ENCODE measurements at regions not wholly inside any gene's neighbourhood (a gene's known extent, or its start where the extent isn't known, plus 50 kb on each side); places are given as distances from the start of the nearest gene placed in this dataset.
"Not testable (repeated sequence)": the region's sequence is repeated elsewhere in the genome, so short reads cannot be mapped to it uniquely, and the experiment has no call there.

- Mint-ChIP-seq H3K9me3 (peaks cover 2 to 10% (median 8%) of the 10 kb centered on the region in 3 donors), H3K27ac (no peak overlapping the region), H3K4me1 (no peaks in the 10 kb centered on the region), H3K36me3 (no peaks in the 10 kb centered on the region), H3K27me3 (no peaks in the 10 kb centered on the region), H3K4me3 (no peak overlapping the region)
Measured at GRCh38 chr16:64364416-64364815, 757.4 kb downstream of the CDH11 start.

GRCh38 chr16:64364016-64364415, 757.8 kb downstream of the CDH11 start:
- no peaks in the 10 kb centered on the region for H3K27me3 Mint-ChIP-seq
- no peaks in the 10 kb centered on the region for H3K4me1 Mint-ChIP-seq
- no peak overlapping the region for H3K4me3 Mint-ChIP-seq
- peaks cover 2 to 10% (median 8%) of the 10 kb centered on the region in 3 donors for H3K9me3 Mint-ChIP-seq
- H3K27ac Mint-ChIP-seq: no peak overlapping the region
- H3K36me3 Mint-ChIP-seq: no peaks in the 10 kb centered on the region

- no peaks in the 10 kb centered on the region for H3K27me3 Mint-ChIP-seq
- H3K27ac Mint-ChIP-seq: no peak overlapping the region
- no peak overlapping the region for H3K4me3 Mint-ChIP-seq
- H3K9me3 Mint-ChIP-seq: peaks cover 3 to 10% (median 8%) of the 10 kb centered on the region in 3 donors
- no peaks in the 10 kb centered on the region for H3K4me1 Mint-ChIP-seq
- no peaks in the 10 kb centered on the region for H3K36me3 Mint-ChIP-seq
Measured at GRCh38 chr16:64363039-64363438, 758.8 kb downstream of the CDH11 start.

GRCh38 chr16:64362193-64362592, 759.7 kb downstream of the CDH11 start:
- Mint-ChIP-seq H3K4me1 (no peaks in the 10 kb centered on the region), H3K9me3 (peaks cover 3 to 10% (median 8%) of the 10 kb centered on the region in 3 donors), H3K27ac (no peak overlapping the region), H3K27me3 (no peaks in the 10 kb centered on the region), H3K36me3 (no peaks in the 10 kb centered on the region), H3K4me3 (no peak overlapping the region)

GRCh38 chr16:64361753-64362152, 760.1 kb downstream of the CDH11 start:
- H3K4me1 Mint-ChIP-seq: no peaks in the 10 kb centered on the region
- H3K27ac Mint-ChIP-seq: no peak overlapping the region
- no peaks in the 10 kb centered on the region for H3K27me3 Mint-ChIP-seq
- no peak overlapping the region for H3K4me3 Mint-ChIP-seq
- peaks cover 3 to 10% (median 8%) of the 10 kb centered on the region in 3 donors for H3K9me3 Mint-ChIP-seq
- no peaks in the 10 kb centered on the region for H3K36me3 Mint-ChIP-seq

- Mint-ChIP-seq H3K9me3 (peaks cover 3 to 8% (median 6%) of the 10 kb centered on the region in 3 donors), H3K4me3 (no peak overlapping the region), H3K36me3 (no peaks in the 10 kb centered on the region), H3K4me1 (no peaks in the 10 kb centered on the region), H3K27ac (no peak overlapping the region), H3K27me3 (no peaks in the 10 kb centered on the region)
Measured at GRCh38 chr16:64358291-64358690, 763.6 kb downstream of the CDH11 start.

- Mint-ChIP-seq H3K4me3 (no peak overlapping the region), H3K27me3 (no peaks in the 10 kb centered on the region), H3K4me1 (no peaks in the 10 kb centered on the region), H3K36me3 (no peaks in the 10 kb centered on the region), H3K9me3 (peaks cover 1 to 5% (median 2%) of the 10 kb centered on the region in 3 donors), H3K27ac (no peak overlapping the region)
Measured at GRCh38 chr16:64356267-64356666, 765.6 kb downstream of the CDH11 start.

GRCh38 chr16:64352246-64352645, 769.6 kb downstream of the CDH11 start:
- H3K9me3 Mint-ChIP-seq: peaks cover 0 to 8% (median 5%) of the 10 kb centered on the region in 3 donors
- no peak overlapping the region for H3K27ac Mint-ChIP-seq
- no peaks in the 10 kb centered on the region for H3K36me3 Mint-ChIP-seq
- H3K4me3 Mint-ChIP-seq: no peak overlapping the region
- H3K27me3 Mint-ChIP-seq: no peaks in the 10 kb centered on the region
- no peaks in the 10 kb centered on the region for H3K4me1 Mint-ChIP-seq

GRCh38 chr16:64351121-64351520, 770.7 kb downstream of the CDH11 start:
- Mint-ChIP-seq H3K4me3 (no peak overlapping the region), H3K36me3 (no peaks in the 10 kb centered on the region), H3K4me1 (no peaks in the 10 kb centered on the region), H3K9me3 (peaks cover 0 to 8% (median 5%) of the 10 kb centered on the region in 3 donors), H3K27ac (no peak overlapping the region), H3K27me3 (no peaks in the 10 kb centered on the region)

GRCh38 chr16:64346080-64346479, 775.8 kb downstream of the CDH11 start:
- peaks cover 0 to 1% (median 0%) of the 10 kb centered on the region in 3 donors for H3K4me1 Mint-ChIP-seq
- no peak overlapping the region for H3K4me3 Mint-ChIP-seq

GRCh38 chr16:64345142-64345541, 776.7 kb downstream of the CDH11 start:
- H3K36me3 Mint-ChIP-seq: peaks cover 2% of the 10 kb centered on the region
- peaks cover 3 to 9% (median 5%) of the 10 kb centered on the region in 3 donors for H3K9me3 Mint-ChIP-seq
- H3K27me3 Mint-ChIP-seq: no peaks in the 10 kb centered on the region
- no peak overlapping the region for H3K4me3 Mint-ChIP-seq
- no peak overlapping the region for H3K27ac Mint-ChIP-seq
- H3K4me1 Mint-ChIP-seq: peaks cover 0 to 1% (median 0%) of the 10 kb centered on the region in 3 donors

More at GRCh38 chr16:64346080-64346479, 775.8 kb downstream of the CDH11 start:
- Mint-ChIP-seq H3K36me3 (peaks cover 2% of the 10 kb centered on the region), H3K27ac (no peak overlapping the region), H3K9me3 (peaks cover 3 to 8% (median 5%) of the 10 kb centered on the region in 3 donors), H3K27me3 (no peaks in the 10 kb centered on the region)

GRCh38 chr16:64343820-64344443, 777.9 kb downstream of the CDH11 start:
- not testable (repeated sequence) for H3K36me3 Mint-ChIP-seq, H3K27ac Mint-ChIP-seq, H3K4me1 Mint-ChIP-seq, H3K27me3 Mint-ChIP-seq, H3K4me3 Mint-ChIP-seq
- H3K9me3 Mint-ChIP-seq: peaks cover 3 to 11% (median 7%) of the 10 kb centered on the region in 3 donors

- Mint-ChIP-seq H3K4me3 (no peak overlapping the region), H3K27me3 (no peaks in the 10 kb centered on the region), H3K36me3 (peaks cover 2% of the 10 kb centered on the region), H3K27ac (no peak overlapping the region), H3K4me1 (peaks cover 0 to 1% (median 0%) of the 10 kb centered on the region in 3 donors), H3K9me3 (peaks cover 3 to 14% (median 7%) of the 10 kb centered on the region in 3 donors)
Measured at GRCh38 chr16:64343061-64343819, 778.6 kb downstream of the CDH11 start.

GRCh38 chr16:64341336-64341735, 780.5 kb downstream of the CDH11 start:
- H3K4me1 Mint-ChIP-seq, H3K4me3 Mint-ChIP-seq, H3K27me3 Mint-ChIP-seq, H3K36me3 Mint-ChIP-seq, H3K27ac Mint-ChIP-seq: not testable (repeated sequence)
- peaks cover 0 to 15% (median 9%) of the 10 kb centered on the region in 3 donors for H3K9me3 Mint-ChIP-seq

- H3K4me3 Mint-ChIP-seq: no peak overlapping the region
- no peak overlapping the region for H3K27ac Mint-ChIP-seq
- H3K9me3 Mint-ChIP-seq: peaks cover 0 to 16% (median 10%) of the 10 kb centered on the region in 3 donors
- peaks cover 2% of the 10 kb centered on the region for H3K36me3 Mint-ChIP-seq
- no peaks in the 10 kb centered on the region for H3K4me1 Mint-ChIP-seq
- H3K27me3 Mint-ChIP-seq: no peaks in the 10 kb centered on the region
Measured at GRCh38 chr16:64339052-64339770, 782.7 kb downstream of the CDH11 start.
